Femur (tissue), 1 donor: ENCODE measurements at regions not wholly inside any gene's neighbourhood (a gene's known extent, or its start where the extent isn't known, plus 50 kb on each side); places are given as distances from the start of the nearest gene placed in this dataset.

ENCODE experiments used
- DNase-seq: peaks from one replicate; pipeline ENCODE4 v3.0.0-alpha.2; 2017

- no peak for DNase-seq
These were observed 331.1 kb downstream of the MLLT3 start for GRCh38 chr9:20291201-20291600.

- peak; percentile 62 for DNase-seq
These were observed 332.0 kb downstream of the MLLT3 start for GRCh38 chr9:20290257-20290656.

GRCh38 chr9:20289423-20290010 is 332.8 kb downstream of the MLLT3 start:
- peak; percentile 39 for DNase-seq

GRCh38 chr9:20286969-20287368 is 335.3 kb downstream of the MLLT3 start:
- no peak for DNase-seq

- DNase-seq = no peak
These were observed 336.1 kb downstream of the MLLT3 start for GRCh38 chr9:20286154-20286700.

- no peak for DNase-seq
These were observed 337.6 kb downstream of the MLLT3 start for GRCh38 chr9:20284601-20285289.

GRCh38 chr9:20280330-20280729 is 342.0 kb downstream of the MLLT3 start:
- no peak for DNase-seq

- DNase-seq = no peak
These were observed 345.5 kb downstream of the MLLT3 start for GRCh38 chr9:20276762-20277161.

GRCh38 chr9:20271723-20272122 is 350.6 kb downstream of the MLLT3 start:
- no peak for DNase-seq

GRCh38 chr9:20271096-20271495 is 351.2 kb downstream of the MLLT3 start:
- no peak for DNase-seq

GRCh38 chr9:20270161-20270560 is 352.1 kb downstream of the MLLT3 start:
- DNase-seq = no peak

- DNase-seq = no peak
These were observed 352.7 kb downstream of the MLLT3 start for GRCh38 chr9:20269620-20270019.

- DNase-seq = no peak
These were observed 357.4 kb downstream of the MLLT3 start for GRCh38 chr9:20264896-20265295.

- DNase-seq = no peak
These were observed 359.7 kb downstream of the MLLT3 start for GRCh38 chr9:20262611-20263010.

GRCh38 chr9:20256284-20256948 is 365.9 kb downstream of the MLLT3 start:
- DNase-seq = no peak

GRCh38 chr9:20255052-20255451 is 367.2 kb downstream of the MLLT3 start:
- no peak for DNase-seq

GRCh38 chr9:20253635-20254034 is 368.7 kb downstream of the MLLT3 start:
- DNase-seq = no peak

- no peak for DNase-seq
These were observed 369.5 kb downstream of the MLLT3 start for GRCh38 chr9:20252778-20253177.

GRCh38 chr9:20250791-20251190 is 371.5 kb downstream of the MLLT3 start:
- no peak for DNase-seq

- no peak for DNase-seq
These were observed 378.0 kb downstream of the MLLT3 start for GRCh38 chr9:20244271-20244670.

GRCh38 chr9:20243841-20244240 is 378.5 kb downstream of the MLLT3 start:
- DNase-seq = no peak

GRCh38 chr9:20242510-20243189 is 379.6 kb downstream of the MLLT3 start:
- DNase-seq = no peak

- DNase-seq = no peak
These were observed 381.8 kb downstream of the MLLT3 start for GRCh38 chr9:20240498-20240897.
